ENCODE measurements at regions not wholly inside any gene's neighbourhood (a gene's known extent, or its start where the extent isn't known, plus 50 kb on each side); places are given as distances from the start of the nearest gene placed in this dataset.
"Not testable (repeated sequence)": the region's sequence is repeated elsewhere in the genome, so short reads cannot be mapped to it uniquely, and the experiment has no call there.

GRCh38 chr4:183013730-183014002, 85.4 kb upstream of the WWC2 start:
- no peak for DNase-seq (ENCODE audit: low spot score)
- no peaks in the 10 kb centered on the region for H3K4me1 Mint-ChIP-seq (ENCODE audit: low read depth)
- H3K36me3 Mint-ChIP-seq (ENCODE audit: low read depth), result no peaks in the 10 kb centered on the region
- H3K27ac Mint-ChIP-seq (ENCODE audit: unreplicated experiment), result no peak overlapping the region
- peaks cover 48% of the 10 kb centered on the region for H3K27me3 Mint-ChIP-seq (ENCODE audit: low read depth)
- no peak overlapping the region for H3K4me3 Mint-ChIP-seq (ENCODE audit: unreplicated experiment)
- TF ChIP-seq CTCF (IDR thresholded peaks at IDR 0.05), result no peak
- H3K9me3 Mint-ChIP-seq (ENCODE audit: low read depth), result no peaks in the 10 kb centered on the region

- no peaks in the 10 kb centered on the region for H3K4me1 Mint-ChIP-seq (ENCODE audit: low read depth)
- no peak for TF ChIP-seq CTCF (IDR thresholded peaks at IDR 0.05)
- DNase-seq (ENCODE audit: low spot score), result no peak
- H3K36me3 Mint-ChIP-seq (ENCODE audit: low read depth), result no peaks in the 10 kb centered on the region
- H3K4me3 Mint-ChIP-seq (ENCODE audit: unreplicated experiment), result no peak overlapping the region
- no peak overlapping the region for H3K27ac Mint-ChIP-seq (ENCODE audit: unreplicated experiment)
- H3K9me3 Mint-ChIP-seq (ENCODE audit: low read depth), result no peaks in the 10 kb centered on the region
- peaks cover 51% of the 10 kb centered on the region for H3K27me3 Mint-ChIP-seq (ENCODE audit: low read depth)
Measured at GRCh38 chr4:183012879-183013729, 86.0 kb upstream of the WWC2 start.

- H3K4me1 Mint-ChIP-seq (ENCODE audit: low read depth), result no peaks in the 10 kb centered on the region
- no peak for TF ChIP-seq CTCF (IDR thresholded peaks at IDR 0.05)
- no peak overlapping the region for H3K4me3 Mint-ChIP-seq (ENCODE audit: unreplicated experiment)
- H3K27ac Mint-ChIP-seq (ENCODE audit: unreplicated experiment), result no peak overlapping the region
- H3K36me3 Mint-ChIP-seq (ENCODE audit: low read depth), result no peaks in the 10 kb centered on the region
- H3K27me3 Mint-ChIP-seq (ENCODE audit: low read depth), result peaks cover 52% of the 10 kb centered on the region
- no peaks in the 10 kb centered on the region for H3K9me3 Mint-ChIP-seq (ENCODE audit: low read depth)
- no peak for DNase-seq (ENCODE audit: low spot score)
Measured at GRCh38 chr4:183011213-183011907, 87.7 kb upstream of the WWC2 start.

- Mint-ChIP-seq H3K4me1 (ENCODE audit: low read depth) (no peaks in the 10 kb centered on the region), H3K27me3 (ENCODE audit: low read depth) (peaks cover 58% of the 10 kb centered on the region), H3K9me3 (ENCODE audit: low read depth) (peaks cover 12% of the 10 kb centered on the region), H3K36me3 (ENCODE audit: low read depth) (peaks cover 4% of the 10 kb centered on the region), H3K4me3 (ENCODE audit: unreplicated experiment) (no peak overlapping the region), H3K27ac (ENCODE audit: unreplicated experiment) (no peak overlapping the region)
- DNase-seq (ENCODE audit: low spot score), result no peak
- no peak for TF ChIP-seq CTCF (IDR thresholded peaks at IDR 0.05)
Measured at GRCh38 chr4:183008492-183008891, 90.6 kb upstream of the WWC2 start.

- peaks cover 38% of the 10 kb centered on the region for H3K27me3 Mint-ChIP-seq (ENCODE audit: low read depth)
- not testable (repeated sequence) for DNase-seq (ENCODE audit: low spot score); H3K36me3 Mint-ChIP-seq (ENCODE audit: low read depth); H3K27ac Mint-ChIP-seq (ENCODE audit: unreplicated experiment); H3K4me3 Mint-ChIP-seq (ENCODE audit: unreplicated experiment); H3K4me1 Mint-ChIP-seq (ENCODE audit: low read depth)
- H3K9me3 Mint-ChIP-seq (ENCODE audit: low read depth), result peaks cover 12% of the 10 kb centered on the region
Measured at GRCh38 chr4:183004370-183004769, 87.2 kb upstream of the DCTD start.
